HEK293 (cell line): ENCODE measurements at regions not wholly inside any gene's neighbourhood (a gene's known extent, or its start where the extent isn't known, plus 50 kb on each side); places are given as distances from the start of the nearest gene placed in this dataset.

Experiments used
- CTCF ChIA-PET: fragments of 350-600 bp; formaldehyde crosslinking; extraction: SDS; loops from one replicate; lab custom pipeline; 2021; ENCODE audit warnings: antibody characterized with exemption; lab: Yijun Ruan, JAX
- POLR2A ChIA-PET: fragments of 300-600 bp; formaldehyde crosslinking; extraction: SDS; loops from one replicate; lab custom pipeline; 2020; ENCODE audit warnings: antibody characterized with exemption, inconsistent platforms; lab: Yijun Ruan, JAX
- H3K27ac ChIP-seq: fragments of 200-500 bp; sonication (Bioruptor generic); 2 replicates; pipeline ENCODE4 v1.5.1; 2014; ENCODE audit warnings: low read depth, low read length, control low read depth, inconsistent platforms; ENCODE audit errors: extremely low read depth
- H3K36me3 ChIP-seq, 2 experiments: fragments of 200-500 bp in 1 of 2; sonication (Bioruptor generic) in 1 of 2; 1 replicate in 1 of 2; 2 replicates in 1 of 2; pipeline ENCODE4 v1.5.1; 2014 to 2017; ENCODE audit warnings: inconsistent platforms in 2 of 2, low read length in 2 of 2; ENCODE audit not compliant: control insufficient read depth in 2 of 2, insufficient read depth in 1 of 2
- H3K4me1 ChIP-seq: fragments of 200-500 bp; sonication (Bioruptor generic); 2 replicates; pipeline ENCODE4 v1.5.1; 2014; ENCODE audit warnings: mild to moderate bottlenecking, low read length, inconsistent platforms; ENCODE audit not compliant: control insufficient read depth, insufficient read depth
- H3K4me3 ChIP-seq: 2 replicates; pipeline ENCODE4 v1.5.1; 2011; ENCODE audit warnings: low read depth, mild to moderate bottlenecking, control low read depth, low read length, moderate library complexity
- H3K9me3 ChIP-seq: fragments of 200-500 bp; sonication (Bioruptor generic); 2 replicates; pipeline ENCODE4 v1.5.1; 2014; ENCODE audit warnings: low read depth, low read length, inconsistent platforms; ENCODE audit not compliant: control insufficient read depth, insufficient read depth
- HOXA7 ChIP-seq: sonication (generic); formaldehyde crosslinking; IDR thresholded peaks from 2 replicates; pipeline ENCODE4 v1.8.1; 2022; ENCODE audit warnings: missing genetic modification reagents, borderline replicate concordance
- HOXC10 ChIP-seq: sonication (generic); formaldehyde crosslinking; IDR thresholded peaks from 2 replicates; pipeline ENCODE4 v1.8.1; 2023; ENCODE audit warnings: mild to moderate bottlenecking, missing genetic modification reagents
- TRIM28 ChIP-seq: IDR thresholded peaks from 2 replicates; pipeline ENCODE4 v1.6.1; 2011; ENCODE audit warnings: low read length, control low read depth, borderline replicate concordance
- ZNF112 ChIP-seq: fragments of 450-650 bp; formaldehyde crosslinking; IDR thresholded peaks from 2 replicates; pipeline ENCODE4 v1.5.0; 2017; ENCODE audit warnings: missing biosample characterization, missing genetic modification characterization
- ZNF132 ChIP-seq: fragments of 450-650 bp; formaldehyde crosslinking; IDR thresholded peaks from 2 replicates; pipeline ENCODE4 v1.5.1; 2017; ENCODE audit warnings: missing biosample characterization, missing genetic modification characterization, borderline replicate concordance
- ZNF19 ChIP-seq: fragments of 450-650 bp; formaldehyde crosslinking; IDR thresholded peaks from 2 replicates; pipeline ENCODE4; 2016; ENCODE audit warnings: missing biosample characterization, missing genetic modification characterization, low read depth
- ZNF404 ChIP-seq: fragments of 450-650 bp; formaldehyde crosslinking; IDR thresholded peaks from 2 replicates; pipeline ENCODE4 v1.5.1; 2017; ENCODE audit warnings: missing biosample characterization, missing genetic modification characterization
- ZNF488 ChIP-seq: fragments of 450-650 bp; formaldehyde crosslinking; IDR thresholded peaks from 2 replicates; pipeline ENCODE4 v1.5.1; 2016; ENCODE audit warnings: missing biosample characterization, missing genetic modification characterization
- ZNF558 ChIP-seq: fragments of 450-650 bp; formaldehyde crosslinking; IDR thresholded peaks from 2 replicates; pipeline ENCODE4 v1.5.1; 2016; ENCODE audit warnings: missing biosample characterization, missing genetic modification characterization
- ZNF560 ChIP-seq: fragments of 450-650 bp; formaldehyde crosslinking; IDR thresholded peaks from 2 replicates; pipeline ENCODE4 v1.5.1; 2017; ENCODE audit warnings: missing biosample characterization, missing genetic modification characterization, borderline replicate concordance
- ZNF629 ChIP-seq: fragments of 450-650 bp; formaldehyde crosslinking; IDR thresholded peaks from 2 replicates; pipeline ENCODE4 v1.5.1; 2017; ENCODE audit warnings: missing biosample characterization, missing genetic modification characterization
- ZNF664 ChIP-seq: fragments of 450-650 bp; formaldehyde crosslinking; IDR thresholded peaks from 2 replicates; pipeline ENCODE4 v1.5.1; 2016; ENCODE audit warnings: missing biosample characterization, missing genetic modification characterization
- ZNF785 ChIP-seq: fragments of 450-650 bp; formaldehyde crosslinking; IDR thresholded peaks from 2 replicates; pipeline ENCODE4 v1.5.1; 2016; ENCODE audit warnings: missing biosample characterization, missing genetic modification characterization
- ZSCAN4 ChIP-seq: fragments of 450-650 bp; formaldehyde crosslinking; IDR thresholded peaks from 2 replicates; pipeline ENCODE4 v1.5.1; 2017; ENCODE audit warnings: missing biosample characterization, missing genetic modification characterization
- TF ChIP-seq, protein P1 (sequence below): fragments of 450-650 bp; formaldehyde crosslinking; IDR thresholded peaks from 2 replicates; pipeline ENCODE4 v1.5.1; 2016; ENCODE audit warnings: missing biosample characterization, missing genetic modification characterization
- TF ChIP-seq, protein P2 (sequence below): fragments of 450-650 bp; formaldehyde crosslinking; IDR thresholded peaks from 2 replicates; pipeline ENCODE4 v1.5.1; 2016; ENCODE audit warnings: missing biosample characterization, missing genetic modification characterization
- TF ChIP-seq, protein P3 (sequence below): fragments of 450-650 bp; formaldehyde crosslinking; IDR thresholded peaks from 2 replicates; pipeline ENCODE4 v1.5.1; 2016; ENCODE audit warnings: missing biosample characterization, missing genetic modification characterization

GRCh38 chr5:88486431-88486830 is 217.8 kb upstream of the TMEM161B start:
- Histone ChIP-seq H3K27ac (no peak overlapping the region), H3K36me3 (no peaks in the 10 kb centered on the region), H3K4me1 (no peaks in the 10 kb centered on the region), H3K4me3 (no peak overlapping the region), H3K9me3 (no peaks in the 10 kb centered on the region)
- CTCF ChIA-PET = no interaction called here
- POLR2A ChIA-PET = no interaction called here
- TF ChIP-seq, protein P1, sequence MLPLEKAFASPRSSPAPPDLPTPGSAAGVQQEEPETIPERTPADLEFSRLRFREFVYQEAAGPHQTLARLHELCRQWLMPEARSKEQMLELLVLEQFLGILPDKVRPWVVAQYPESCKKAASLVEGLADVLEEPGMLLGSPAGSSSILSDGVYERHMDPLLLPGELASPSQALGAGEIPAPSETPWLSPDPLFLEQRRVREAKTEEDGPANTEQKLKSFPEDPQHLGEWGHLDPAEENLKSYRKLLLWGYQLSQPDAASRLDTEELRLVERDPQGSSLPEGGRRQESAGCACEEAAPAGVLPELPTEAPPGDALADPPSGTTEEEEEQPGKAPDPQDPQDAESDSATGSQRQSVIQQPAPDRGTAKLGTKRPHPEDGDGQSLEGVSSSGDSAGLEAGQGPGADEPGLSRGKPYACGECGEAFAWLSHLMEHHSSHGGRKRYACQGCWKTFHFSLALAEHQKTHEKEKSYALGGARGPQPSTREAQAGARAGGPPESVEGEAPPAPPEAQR (tag by site-specific recombination) = no peak
- TF ChIP-seq HOXC10 (CRISPR knock-in tag) (no peak), ZNF488 (tag by site-specific recombination) (no peak), ZNF785 (tag by site-specific recombination) (no peak), ZNF664 (tag by site-specific recombination) (no peak), ZSCAN4 (tag by site-specific recombination) (no peak), ZNF558 (tag by site-specific recombination) (no peak)

DNA sequence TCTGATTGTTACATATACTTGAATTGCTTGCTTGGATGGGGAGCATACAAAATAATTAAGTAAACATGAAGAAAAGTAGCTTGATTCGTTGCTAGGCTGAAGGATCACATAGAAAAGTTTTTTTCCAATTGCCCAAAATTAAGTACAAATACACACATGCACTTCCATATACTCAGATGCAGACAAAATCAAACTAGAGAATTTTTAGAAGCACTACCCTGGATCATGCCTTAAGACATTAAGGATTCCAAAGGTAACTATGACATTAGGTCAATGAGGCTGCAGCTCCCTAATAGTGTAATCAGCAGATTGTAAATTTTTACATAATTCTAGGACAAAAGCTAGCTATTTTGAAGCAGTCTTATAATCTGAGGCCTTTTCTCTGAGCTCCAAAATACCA is 216.9 kb upstream of the TMEM161B start:
- Histone ChIP-seq H3K4me1 (0 out of 2 replicates have a peak, but pooled peaks cover 3% of the 10 kb centered on the region), H3K36me3 (no peaks in the 10 kb centered on the region), H3K9me3 (no peaks in the 10 kb centered on the region), H3K4me3 (no peak overlapping the region), H3K27ac (no peak overlapping the region)
- CTCF ChIA-PET = interaction anchor here (0.6 kb wide), 1 partner anchor 303 kb away, joined by 3 read pairs; no protein-coding TSS in a partner anchor
- TF ChIP-seq, protein P2, sequence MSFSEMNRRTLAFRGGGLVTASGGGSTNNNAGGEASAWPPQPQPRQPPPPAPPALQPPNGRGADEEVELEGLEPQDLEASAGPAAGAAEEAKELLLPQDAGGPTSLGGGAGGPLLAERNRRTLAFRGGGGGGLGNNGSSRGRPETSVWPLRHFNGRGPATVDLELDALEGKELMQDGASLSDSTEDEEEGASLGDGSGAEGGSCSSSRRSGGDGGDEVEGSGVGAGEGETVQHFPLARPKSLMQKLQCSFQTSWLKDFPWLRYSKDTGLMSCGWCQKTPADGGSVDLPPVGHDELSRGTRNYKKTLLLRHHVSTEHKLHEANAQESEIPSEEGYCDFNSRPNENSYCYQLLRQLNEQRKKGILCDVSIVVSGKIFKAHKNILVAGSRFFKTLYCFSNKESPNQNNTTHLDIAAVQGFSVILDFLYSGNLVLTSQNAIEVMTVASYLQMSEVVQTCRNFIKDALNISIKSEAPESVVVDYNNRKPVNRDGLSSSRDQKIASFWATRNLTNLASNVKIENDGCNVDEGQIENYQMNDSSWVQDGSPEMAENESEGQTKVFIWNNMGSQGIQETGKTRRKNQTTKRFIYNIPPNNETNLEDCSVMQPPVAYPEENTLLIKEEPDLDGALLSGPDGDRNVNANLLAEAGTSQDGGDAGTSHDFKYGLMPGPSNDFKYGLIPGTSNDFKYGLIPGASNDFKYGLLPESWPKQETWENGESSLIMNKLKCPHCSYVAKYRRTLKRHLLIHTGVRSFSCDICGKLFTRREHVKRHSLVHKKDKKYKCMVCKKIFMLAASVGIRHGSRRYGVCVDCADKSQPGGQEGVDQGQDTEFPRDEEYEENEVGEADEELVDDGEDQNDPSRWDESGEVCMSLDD = no peak
- TF ChIP-seq ZNF560 (tag by site-specific recombination) = no peak
- no peak for TF ChIP-seq ZNF629 (tag by site-specific recombination)
- POLR2A ChIA-PET = no interaction called here

DNA sequence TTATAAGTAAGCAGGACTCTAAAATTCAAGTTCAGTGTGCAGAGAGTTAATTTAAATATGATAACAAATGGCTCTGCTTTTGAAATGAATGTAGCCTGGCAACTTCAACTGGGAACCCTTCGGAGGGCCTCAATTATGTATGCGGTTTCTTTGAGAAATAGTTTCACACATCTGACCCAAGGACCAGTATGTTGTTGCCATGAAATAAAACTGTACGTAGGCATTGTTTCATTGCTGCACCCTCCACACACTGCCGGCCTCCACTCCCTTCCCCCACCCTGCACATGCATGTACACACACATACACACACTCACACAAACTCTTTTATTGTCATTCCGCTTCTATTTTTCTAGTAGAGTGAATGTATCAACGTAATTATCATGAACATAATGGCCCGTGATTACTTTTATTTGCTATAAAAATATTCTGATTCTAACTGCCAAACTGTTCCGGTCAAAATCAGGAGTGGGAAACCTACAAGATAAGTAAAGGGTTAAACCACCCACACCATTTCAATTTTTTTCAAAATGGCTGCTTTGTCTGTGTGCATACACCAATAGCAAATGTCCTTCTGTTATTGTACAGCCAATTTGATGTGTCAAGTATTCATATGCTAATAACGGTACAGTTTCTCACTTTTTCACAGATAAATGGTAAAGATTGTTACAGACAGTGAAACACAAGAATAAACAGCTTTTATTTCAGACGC is 215.5 kb upstream of the TMEM161B start:
- CTCF ChIA-PET = no interaction called here
- H3K36me3 ChIP-seq = no peaks in the 10 kb centered on the region
- no peak for TF ChIP-seq HOXA7 (CRISPR knock-in tag)
- TF ChIP-seq TRIM28 = no peak
- TF ChIP-seq ZNF404 (tag by site-specific recombination) = no peak
- TF ChIP-seq ZNF19 (tag by site-specific recombination) = no peak
- peak; percentile 53; the same call in 1 of the 2 replicates for TF ChIP-seq ZSCAN4 (tag by site-specific recombination)
- no peak for TF ChIP-seq ZNF132 (tag by site-specific recombination)
- TF ChIP-seq, protein P3, sequence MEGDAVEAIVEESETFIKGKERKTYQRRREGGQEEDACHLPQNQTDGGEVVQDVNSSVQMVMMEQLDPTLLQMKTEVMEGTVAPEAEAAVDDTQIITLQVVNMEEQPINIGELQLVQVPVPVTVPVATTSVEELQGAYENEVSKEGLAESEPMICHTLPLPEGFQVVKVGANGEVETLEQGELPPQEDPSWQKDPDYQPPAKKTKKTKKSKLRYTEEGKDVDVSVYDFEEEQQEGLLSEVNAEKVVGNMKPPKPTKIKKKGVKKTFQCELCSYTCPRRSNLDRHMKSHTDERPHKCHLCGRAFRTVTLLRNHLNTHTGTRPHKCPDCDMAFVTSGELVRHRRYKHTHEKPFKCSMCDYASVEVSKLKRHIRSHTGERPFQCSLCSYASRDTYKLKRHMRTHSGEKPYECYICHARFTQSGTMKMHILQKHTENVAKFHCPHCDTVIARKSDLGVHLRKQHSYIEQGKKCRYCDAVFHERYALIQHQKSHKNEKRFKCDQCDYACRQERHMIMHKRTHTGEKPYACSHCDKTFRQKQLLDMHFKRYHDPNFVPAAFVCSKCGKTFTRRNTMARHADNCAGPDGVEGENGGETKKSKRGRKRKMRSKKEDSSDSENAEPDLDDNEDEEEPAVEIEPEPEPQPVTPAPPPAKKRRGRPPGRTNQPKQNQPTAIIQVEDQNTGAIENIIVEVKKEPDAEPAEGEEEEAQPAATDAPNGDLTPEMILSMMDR (tag by site-specific recombination) = no peak
- no peak for TF ChIP-seq ZNF112
- TF ChIP-seq, all 188 proteins: peak for 1
- Histone ChIP-seq H3K27ac (no peak overlapping the region), H3K9me3 (no peaks in the 10 kb centered on the region), H3K4me1 (0 out of 2 replicates have a peak, but pooled peaks cover 5% of the 10 kb centered on the region), H3K4me3 (no peak overlapping the region)
- POLR2A ChIA-PET = no interaction called here
